ENCODE measurements at regions not wholly inside any gene's neighbourhood (a gene's known extent, or its start where the extent isn't known, plus 50 kb on each side); places are given as distances from the start of the nearest gene placed in this dataset.

DNA sequence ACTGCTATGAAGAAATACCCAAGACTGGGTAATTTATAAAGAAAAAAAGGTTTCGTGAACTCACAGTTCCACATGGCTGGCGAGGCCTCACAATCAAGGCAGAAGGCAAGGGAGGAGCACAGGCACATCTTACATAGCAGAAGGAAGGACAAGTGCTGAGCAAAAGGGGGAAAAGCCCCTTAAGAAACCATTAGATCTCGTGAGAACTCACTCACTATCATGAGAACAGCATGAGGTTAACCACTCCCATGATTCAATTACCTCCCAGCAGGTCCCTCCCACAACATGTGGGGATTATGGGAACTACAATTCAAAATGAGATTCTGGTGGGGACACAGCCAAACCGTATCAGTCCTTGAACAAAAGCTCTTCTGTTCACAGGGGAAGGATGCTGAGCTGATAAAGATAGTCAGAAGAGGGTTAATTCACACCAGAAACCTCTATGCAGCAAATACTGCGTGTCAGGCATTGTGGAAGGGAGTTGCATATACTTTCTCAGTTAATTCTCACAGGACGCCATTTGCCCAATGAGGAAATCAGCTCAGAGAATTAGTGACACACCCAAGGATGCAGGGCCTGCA, 246.2 kb downstream of the FOXO1 start:
- Histone ChIP-seq H3K4me2 (ENCODE audit: low read length) (no peak overlapping the region), H3K4me3 (ENCODE audit: low read length) (no peak overlapping the region), H3K79me2 (ENCODE audit: control insufficient read depth, low read length) (no peaks in the 10 kb centered on the region), H3F3A (ENCODE audit: control insufficient read depth, insufficient read depth) (no peaks in the 10 kb centered on the region), H3K27ac (ENCODE audit: low read depth, low read length) (no peak overlapping the region), H4K20me1 (ENCODE audit: control insufficient read depth, insufficient read depth, low read depth, low read length) (no peaks in the 10 kb centered on the region), H3K9me2 (replicated peaks; ENCODE audit: control insufficient read depth, low read length) (no peaks in the 10 kb centered on the region), H3K27me3 (ENCODE audit: control insufficient read depth, low read length) (no peaks in the 10 kb centered on the region), H3K4me1 (ENCODE audit: control insufficient read depth, low read length) (peaks cover 29% of the 10 kb centered on the region), H3K9me3 (ENCODE audit: control insufficient read depth, insufficient read depth, low read length) (no peaks in the 10 kb centered on the region), H3K36me3 (ENCODE audit: control insufficient read depth, low read length) (no peaks in the 10 kb centered on the region)
- TF ChIP-seq, protein P1, sequence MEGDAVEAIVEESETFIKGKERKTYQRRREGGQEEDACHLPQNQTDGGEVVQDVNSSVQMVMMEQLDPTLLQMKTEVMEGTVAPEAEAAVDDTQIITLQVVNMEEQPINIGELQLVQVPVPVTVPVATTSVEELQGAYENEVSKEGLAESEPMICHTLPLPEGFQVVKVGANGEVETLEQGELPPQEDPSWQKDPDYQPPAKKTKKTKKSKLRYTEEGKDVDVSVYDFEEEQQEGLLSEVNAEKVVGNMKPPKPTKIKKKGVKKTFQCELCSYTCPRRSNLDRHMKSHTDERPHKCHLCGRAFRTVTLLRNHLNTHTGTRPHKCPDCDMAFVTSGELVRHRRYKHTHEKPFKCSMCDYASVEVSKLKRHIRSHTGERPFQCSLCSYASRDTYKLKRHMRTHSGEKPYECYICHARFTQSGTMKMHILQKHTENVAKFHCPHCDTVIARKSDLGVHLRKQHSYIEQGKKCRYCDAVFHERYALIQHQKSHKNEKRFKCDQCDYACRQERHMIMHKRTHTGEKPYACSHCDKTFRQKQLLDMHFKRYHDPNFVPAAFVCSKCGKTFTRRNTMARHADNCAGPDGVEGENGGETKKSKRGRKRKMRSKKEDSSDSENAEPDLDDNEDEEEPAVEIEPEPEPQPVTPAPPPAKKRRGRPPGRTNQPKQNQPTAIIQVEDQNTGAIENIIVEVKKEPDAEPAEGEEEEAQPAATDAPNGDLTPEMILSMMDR (IDR thresholded peaks at IDR 0.05; ENCODE audit: low read depth, low read length, poor library complexity, severe bottlenecking), result no peak
- no peak for TF ChIP-seq EZH2phosphoT487 (IDR thresholded peaks at IDR 0.05; ENCODE audit: borderline replicate concordance, low read length)

DNA sequence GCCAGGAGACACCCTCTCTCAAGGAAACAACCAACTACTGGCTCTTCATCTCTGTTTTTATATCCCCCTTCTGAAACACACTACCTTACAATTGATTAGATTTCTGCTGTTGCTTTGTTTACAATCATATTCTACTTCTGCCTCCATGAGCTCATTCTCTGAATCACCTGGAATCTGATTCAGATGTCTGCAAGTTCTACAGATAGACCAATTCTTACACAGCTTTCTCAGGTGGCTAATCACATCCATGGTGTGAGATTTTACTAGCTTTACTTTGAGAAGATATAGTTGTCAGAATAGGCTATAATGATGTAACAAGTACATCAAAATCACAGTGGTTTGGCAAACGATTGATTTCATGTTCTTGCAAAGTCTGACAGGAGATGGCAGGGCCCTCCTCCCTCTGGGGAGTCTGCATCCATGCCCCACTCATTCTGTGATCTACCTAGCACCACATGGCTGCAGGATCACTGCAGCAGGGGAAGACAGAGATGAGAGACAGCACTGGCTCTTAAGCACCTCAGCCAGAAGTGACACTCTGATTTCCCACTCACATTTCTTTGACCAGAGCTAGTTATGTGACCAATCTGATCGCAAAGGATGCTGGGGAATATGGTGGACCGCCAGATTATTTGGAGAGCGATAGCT, 243.7 kb downstream of the FOXO1 start:
- no peak for TF ChIP-seq EZH2phosphoT487 (IDR thresholded peaks at IDR 0.05; ENCODE audit: borderline replicate concordance, low read length)
- TF ChIP-seq, protein P1 (IDR thresholded peaks at IDR 0.05; ENCODE audit: low read depth, low read length, poor library complexity, severe bottlenecking), result no peak
- Histone ChIP-seq H4K20me1 (ENCODE audit: control insufficient read depth, insufficient read depth, low read depth, low read length) (no peaks in the 10 kb centered on the region), H3K9me2 (replicated peaks; ENCODE audit: control insufficient read depth, low read length) (no peaks in the 10 kb centered on the region)

DNA sequence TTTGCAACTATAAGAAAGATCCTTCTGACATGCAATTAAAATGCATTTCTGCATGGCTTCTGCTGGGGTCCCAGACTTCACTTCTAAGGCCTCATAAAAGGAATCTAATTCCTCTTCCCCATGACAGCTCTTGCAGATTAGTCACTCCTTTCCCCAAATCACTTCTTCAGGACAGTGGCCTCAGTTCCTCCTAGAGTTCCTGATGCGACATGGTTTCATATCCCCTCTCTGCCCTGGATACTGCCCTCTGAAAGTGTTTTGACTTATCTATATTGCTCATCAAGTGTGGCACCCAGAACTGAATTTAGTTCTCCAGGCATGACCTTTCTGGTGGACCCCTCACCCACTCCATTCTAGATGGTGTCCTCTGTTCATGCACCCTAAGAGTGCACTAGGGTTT, 238.1 kb downstream of the FOXO1 start:
- Histone ChIP-seq H4K20me1 (ENCODE audit: control insufficient read depth, insufficient read depth, low read depth, low read length) (no peaks in the 10 kb centered on the region), H3K9me2 (replicated peaks; ENCODE audit: control insufficient read depth, low read length) (no peaks in the 10 kb centered on the region), H3K9me3 (ENCODE audit: control insufficient read depth, insufficient read depth, low read length) (no peaks in the 10 kb centered on the region), H3K4me2 (ENCODE audit: low read length) (peak overlapping the region; percentile 81), H3K79me2 (ENCODE audit: control insufficient read depth, low read length) (no peaks in the 10 kb centered on the region), H3K4me3 (ENCODE audit: low read length) (peak overlapping the region; percentile 19; the same call in 1 of the 2 replicates), H3K27me3 (ENCODE audit: control insufficient read depth, low read length) (no peaks in the 10 kb centered on the region), H3K27ac (ENCODE audit: low read depth, low read length) (peak overlapping the region; percentile 98; the same call in 1 of the 2 replicates), H3K36me3 (ENCODE audit: control insufficient read depth, low read length) (peaks cover 13% of the 10 kb centered on the region), H3F3A (ENCODE audit: control insufficient read depth, insufficient read depth) (peaks cover 22% of the 10 kb centered on the region), H3K4me1 (ENCODE audit: control insufficient read depth, low read length) (peaks cover 74% of the 10 kb centered on the region)
- no peak for TF ChIP-seq EZH2phosphoT487 (IDR thresholded peaks at IDR 0.05; ENCODE audit: borderline replicate concordance, low read length)
- TF ChIP-seq, protein P1 (IDR thresholded peaks at IDR 0.05; ENCODE audit: low read depth, low read length, poor library complexity, severe bottlenecking), result no peak

More for the DNA sequence above, 243.7 kb downstream of the FOXO1 start:
- no peaks in the 10 kb centered on the region for H3K36me3 ChIP-seq (ENCODE audit: control insufficient read depth, low read length)
- no peaks in the 10 kb centered on the region for H3F3A ChIP-seq (ENCODE audit: control insufficient read depth, insufficient read depth)
- peaks cover 39% of the 10 kb centered on the region for H3K4me1 ChIP-seq (ENCODE audit: control insufficient read depth, low read length)
- H3K4me3 ChIP-seq (ENCODE audit: low read length), result no peak overlapping the region
- H3K4me2 ChIP-seq (ENCODE audit: low read length), result no peak overlapping the region
- H3K79me2 ChIP-seq (ENCODE audit: control insufficient read depth, low read length), result no peaks in the 10 kb centered on the region
- H3K9me3 ChIP-seq (ENCODE audit: control insufficient read depth, insufficient read depth, low read length), result no peaks in the 10 kb centered on the region
- H3K27ac ChIP-seq (ENCODE audit: low read depth, low read length), result no peak overlapping the region
- no peaks in the 10 kb centered on the region for H3K27me3 ChIP-seq (ENCODE audit: control insufficient read depth, low read length)
